IPS DF 4.7 (cell line): ENCODE measurements at regions not wholly inside any gene's neighbourhood (a gene's known extent, or its start where the extent isn't known, plus 50 kb on each side); places are given as distances from the start of the nearest gene placed in this dataset.

Experiments used
- DNase-seq: peaks from one replicate; pipeline ENCODE4 v3.0.0-alpha.2; 2013; ENCODE audit warnings: low spot score; ENCODE audit errors: extremely low read depth

- no peak for DNase-seq
These were observed 206.3 kb downstream of the TSN start for GRCh38 chr2:121961761-121962160.

DNA sequence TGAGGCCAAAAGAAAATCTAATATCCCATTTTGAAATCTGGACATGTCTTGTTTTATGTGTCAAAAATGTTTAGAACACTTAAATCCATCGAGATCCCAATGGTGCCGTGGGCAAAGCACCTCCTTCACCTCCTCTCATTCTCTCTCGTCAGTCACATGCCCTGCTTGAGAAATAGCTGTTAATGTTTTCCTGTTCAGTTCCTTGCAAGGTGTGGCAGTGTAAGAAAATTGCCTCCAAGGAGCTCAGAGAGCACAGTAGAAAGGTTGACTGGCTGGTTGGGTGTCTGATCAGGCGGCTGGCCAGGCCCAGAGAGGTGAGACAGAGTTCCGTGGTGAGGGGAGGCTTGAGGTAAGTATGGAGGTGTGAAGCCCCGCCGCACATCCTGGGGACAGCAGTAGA is 210.2 kb downstream of the TSN start:
- no peak for DNase-seq

GRCh38 chr2:121966663-121967062 is 211.2 kb downstream of the TSN start:
- no peak for DNase-seq

DNA sequence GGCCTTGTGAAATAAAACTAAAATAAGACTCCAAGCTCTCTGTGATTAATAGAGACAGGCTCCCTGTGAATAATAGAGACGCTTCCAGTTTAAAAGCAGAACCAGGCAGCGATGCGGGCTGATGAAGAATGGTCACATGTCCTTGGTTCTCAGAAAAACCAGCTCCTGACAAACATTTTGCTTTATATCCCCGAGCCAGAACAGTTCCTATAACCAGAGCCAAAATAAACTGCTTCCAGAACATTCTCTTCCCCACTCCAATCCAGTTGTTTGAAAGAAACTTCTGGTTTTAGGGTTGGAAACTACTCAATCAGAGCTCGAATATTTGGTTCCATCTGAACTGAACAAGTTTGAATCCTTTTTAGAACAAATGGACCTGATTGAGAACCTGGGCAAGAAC is 213.7 kb downstream of the TSN start:
- DNase-seq: no peak

DNA sequence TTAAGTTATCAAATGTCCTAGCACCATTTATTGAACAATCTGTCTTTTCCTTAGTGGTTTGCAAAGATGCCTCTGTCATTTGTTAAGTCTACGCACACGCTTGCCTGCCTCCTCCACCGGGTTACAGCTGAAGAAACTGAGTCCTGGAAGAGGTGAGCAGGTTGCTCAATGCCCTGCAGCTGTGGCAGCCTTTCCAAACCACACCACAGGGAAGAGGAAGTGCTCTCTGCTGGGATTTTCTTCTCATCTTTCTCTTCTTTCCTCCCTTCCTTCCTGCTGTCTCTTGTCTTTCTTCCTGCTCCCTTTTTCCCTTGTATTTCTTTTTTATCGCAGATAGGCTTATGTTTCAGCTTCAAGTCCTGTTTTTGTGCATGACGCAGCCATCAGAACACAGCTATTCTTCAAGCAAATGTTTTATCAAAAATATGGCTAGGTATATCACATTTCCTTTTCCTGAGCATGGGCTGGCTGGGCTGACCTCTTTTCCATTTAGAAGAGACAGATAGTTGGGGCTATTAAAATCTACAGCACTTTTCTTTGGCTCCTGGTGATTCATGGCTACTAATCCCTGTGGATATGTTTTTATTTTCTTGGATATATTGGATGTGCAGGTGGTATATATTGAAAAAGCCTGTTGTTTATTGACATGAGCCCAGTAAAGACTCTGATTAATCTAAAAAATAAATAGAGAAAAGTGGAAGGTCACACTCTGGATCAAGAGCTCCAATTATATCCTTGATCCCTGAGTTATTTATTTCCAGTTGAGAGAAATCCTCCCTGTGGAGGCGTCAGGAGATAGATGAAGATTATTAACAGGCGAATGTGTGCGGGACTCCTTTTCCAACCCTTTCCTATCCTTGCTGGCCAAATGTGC is 214.6 kb downstream of the TSN start:
- no peak for DNase-seq

GRCh38 chr2:121972203-121972602 is 216.8 kb downstream of the TSN start:
- no peak for DNase-seq

DNA sequence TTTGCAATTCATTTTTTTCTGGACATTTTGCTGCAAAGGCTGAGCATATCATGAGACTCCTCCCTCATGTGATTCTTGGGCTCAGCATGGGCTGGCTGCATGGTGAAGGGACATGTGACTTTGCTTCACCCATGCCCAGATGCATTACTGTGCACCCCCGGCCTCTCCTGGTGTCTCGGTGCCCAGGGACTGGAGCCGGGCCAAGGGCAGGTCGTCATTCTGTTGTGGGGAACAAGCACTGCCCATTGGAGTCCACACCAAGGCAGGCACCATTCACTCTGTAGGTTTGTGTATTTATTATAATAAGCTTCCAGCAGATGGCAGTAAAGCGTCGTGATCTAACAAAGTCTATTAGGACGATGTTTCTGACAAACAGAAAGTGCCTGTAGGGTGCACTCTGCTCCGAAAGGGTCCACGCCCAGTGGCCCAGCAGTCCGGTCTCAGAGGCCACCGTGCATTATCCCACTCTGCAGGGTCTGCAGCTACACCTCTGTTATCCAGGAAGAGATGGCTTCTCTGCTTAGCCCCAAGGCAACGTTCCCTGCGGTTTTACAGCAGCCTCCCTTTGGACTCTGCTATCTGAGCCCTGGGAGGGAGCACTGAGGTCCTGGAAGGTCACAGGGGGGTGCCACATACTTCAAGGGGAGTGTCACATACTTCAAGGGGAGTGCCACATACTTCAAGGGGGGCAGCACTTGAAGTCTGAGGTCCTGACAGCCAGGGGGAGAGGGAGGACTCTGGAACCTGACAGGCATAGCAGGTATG is 219.6 kb downstream of the TSN start:
- peak; percentile 88 for DNase-seq

- no peak for DNase-seq
These were observed 221.5 kb downstream of the TSN start for GRCh38 chr2:121976926-121977325.

DNA sequence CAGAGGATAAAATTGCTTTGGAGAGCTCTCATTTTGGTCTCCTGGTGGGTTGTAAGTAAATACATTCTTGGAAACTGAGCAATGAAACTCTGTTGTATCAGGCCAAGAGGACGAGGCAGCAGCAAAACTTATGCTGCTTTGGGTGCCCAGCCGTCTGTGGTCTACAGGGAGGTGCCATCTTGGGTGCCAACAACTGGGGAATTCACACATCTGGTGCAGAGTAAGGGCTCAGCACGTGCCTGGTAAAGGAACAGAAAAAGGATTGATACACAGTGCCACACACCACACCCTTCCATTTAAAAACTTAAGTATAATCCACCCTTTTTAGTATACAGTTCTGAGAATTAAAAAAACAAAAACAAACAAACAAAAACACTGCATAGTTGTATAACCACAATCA is 221.9 kb downstream of the TSN start:
- DNase-seq: no peak

- DNase-seq: no peak
These were observed 237.2 kb downstream of the TSN start for GRCh38 chr2:121992700-121993099.

- DNase-seq: no peak
These were observed 238.2 kb downstream of the TSN start for GRCh38 chr2:121993682-121994081.

- DNase-seq: no peak
These were observed 239.1 kb downstream of the TSN start for GRCh38 chr2:121994238-121995206.

- no peak for DNase-seq
These were observed 243.3 kb downstream of the TSN start for GRCh38 chr2:121998751-121999150.

- DNase-seq: no peak
These were observed 243.8 kb downstream of the TSN start for GRCh38 chr2:121999264-121999663.

DNA sequence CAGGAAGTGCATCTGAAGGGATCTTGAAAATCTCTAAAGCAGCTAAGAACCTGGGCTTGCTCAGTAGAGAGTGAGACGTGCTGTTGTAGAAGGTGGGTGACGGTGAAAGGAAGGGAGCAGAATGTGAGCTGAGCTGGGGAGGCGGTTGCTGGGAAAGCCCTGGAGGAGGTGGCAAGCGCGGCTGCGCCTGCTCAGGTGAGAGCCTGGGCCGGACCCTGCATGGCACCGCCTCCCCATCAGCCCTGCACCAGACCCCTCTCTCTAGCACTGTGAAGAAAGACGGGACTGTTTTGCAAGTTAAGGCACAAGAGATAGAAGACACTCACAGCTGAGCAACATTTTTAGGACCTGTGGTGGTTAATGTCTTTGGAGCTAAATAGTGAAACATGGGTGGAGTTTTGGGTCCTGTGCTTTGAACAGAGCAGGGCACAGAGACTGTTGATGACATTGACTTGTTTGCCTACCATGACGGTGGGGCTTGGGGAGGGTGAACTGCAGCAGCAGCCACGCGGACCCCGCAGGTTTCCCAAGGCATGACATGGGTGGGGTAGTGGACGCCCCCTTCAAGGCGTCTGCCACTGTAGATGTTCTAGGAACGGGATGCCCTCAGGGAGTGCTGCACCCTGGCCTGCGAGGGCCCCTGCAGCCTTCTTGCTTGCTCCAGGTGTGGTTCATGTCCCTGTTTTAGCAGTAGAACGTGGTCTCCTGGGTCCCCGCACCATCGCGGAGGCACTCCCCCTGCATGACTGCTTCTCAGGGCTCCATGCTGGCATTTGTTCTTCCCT is 245.3 kb downstream of the TSN start:
- no peak for DNase-seq

- no peak for DNase-seq
These were observed 246.0 kb downstream of the TSN start for GRCh38 chr2:122001441-122001874.

DNA sequence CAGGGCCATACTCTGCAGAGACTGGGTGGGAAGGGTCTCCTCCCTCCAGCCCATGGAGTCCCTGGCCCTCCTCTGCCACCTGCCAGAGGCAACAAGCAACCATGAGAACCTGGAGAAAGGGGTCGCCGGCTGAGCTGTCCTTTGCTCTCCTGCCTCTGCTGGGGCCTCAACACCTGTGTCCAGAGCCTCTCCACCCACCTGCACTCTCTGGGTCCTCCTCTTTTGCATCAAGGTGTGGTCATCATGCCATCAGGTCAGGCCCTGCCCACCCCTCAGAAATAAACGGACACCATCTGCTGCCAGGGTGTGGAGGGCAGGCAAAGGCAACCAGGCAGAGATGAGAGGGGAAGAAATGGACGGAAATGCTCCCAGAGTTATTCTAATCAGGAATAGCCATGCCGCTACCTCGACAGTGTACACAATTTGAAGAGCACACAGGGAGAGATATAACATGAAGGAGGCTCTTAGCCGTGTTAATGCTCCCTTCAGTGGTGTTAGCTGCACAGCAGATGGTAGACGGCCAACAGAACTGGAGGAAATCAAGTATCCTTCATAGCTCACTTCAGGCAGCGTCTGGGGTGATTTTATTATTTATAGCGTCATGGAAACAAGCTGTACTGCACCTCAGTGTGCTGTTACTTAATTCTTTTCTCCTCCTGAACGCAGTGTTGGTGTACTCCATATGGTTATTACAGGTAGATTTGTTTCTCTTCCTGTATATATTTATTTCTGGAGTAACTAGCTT is 247.9 kb downstream of the TSN start:
- DNase-seq: no peak

- no peak for DNase-seq
These were observed 251.7 kb downstream of the TSN start for GRCh38 chr2:122007126-122007525.

GRCh38 chr2:122007577-122007976 is 252.1 kb downstream of the TSN start:
- no peak for DNase-seq

GRCh38 chr2:122009561-122009960 is 254.1 kb downstream of the TSN start:
- DNase-seq: no peak
